Gastroesophageal sphincter (tissue), 4 donors: ENCODE measurements at regions not wholly inside any gene's neighbourhood (a gene's known extent, or its start where the extent isn't known, plus 50 kb on each side); places are given as distances from the start of the nearest gene placed in this dataset.

Experiments used
- ATAC-seq: fragments of 150-250 bp; one replicate; pipeline ENCODE4 v1.9.1; 2016; ENCODE audit warnings: mild to moderate bottlenecking, moderate library complexity
- H3K27ac ChIP-seq, 4 donors: fragments of 200-600 bp; sonication (generic) in 3 of 4; 1 replicate in 3 of 4; 2 replicates in 1 of 4; pipeline ENCODE4 v1.5.1; 2016 to 2019
- H3K27me3 ChIP-seq: fragments of 200-600 bp; sonication (generic); one replicate; pipeline ENCODE4 v1.5.1; 2019
- H3K36me3 ChIP-seq, 2 donors: fragments of 200-600 bp; sonication (generic); one replicate each; pipeline ENCODE4 v1.5.1; 2019; ENCODE audit warnings: control low read depth in 1 of 2
- H3K4me1 ChIP-seq, 3 donors: fragments of 200-600 bp; sonication (generic); 1 replicate in 2 of 3; 2 replicates in 1 of 3; pipeline ENCODE4 v1.5.1; 2016 to 2019; ENCODE audit warnings: control low read depth in 2 of 3
- H3K4me3 ChIP-seq, 2 donors: fragments of 200-600 bp; sonication (generic); one replicate each; pipeline ENCODE4 v1.5.1; 2019; ENCODE audit warnings: mild to moderate bottlenecking in 1 of 2, moderate library complexity in 1 of 2
- H3K9me3 ChIP-seq, 3 donors: fragments of 200-600 bp; sonication (generic); one replicate each; pipeline ENCODE4 v1.5.1; 2017 to 2019; ENCODE audit warnings: control low read depth in 2 of 3
- CTCF ChIP-seq, 4 experiments: fragments of 200-600 bp in 2 of 4; fragments of 450-650 bp in 2 of 4; sonication (generic) in 1 of 4; IDR thresholded peaks; one replicate each; pipeline ENCODE4 v1.5.1; 2017 to 2019; ENCODE audit warnings: antibody characterized with exemption in 4 of 4, mild to moderate bottlenecking in 2 of 4, moderate library complexity in 2 of 4
- EP300 ChIP-seq: sonication (generic); formaldehyde crosslinking; IDR thresholded peaks from one replicate; pipeline ENCODE4 v1.6.1; 2017; ENCODE audit warnings: antibody characterized with exemption, mild to moderate bottlenecking
- POLR2A ChIP-seq, 2 donors: fragments of 450-650 bp; IDR thresholded peaks; one replicate each; pipeline ENCODE4 v1.6.1; 2017; ENCODE audit warnings: antibody characterized with exemption in 2 of 2, mild to moderate bottlenecking in 2 of 2, moderate library complexity in 1 of 2
- POLR2AphosphoS5 ChIP-seq: sonication (generic); formaldehyde crosslinking; IDR thresholded peaks from one replicate; pipeline ENCODE4 v1.6.1; 2017; ENCODE audit warnings: antibody characterized with exemption
- WGBS, 2 donors: methylation state at CpG; one replicate each; pipeline ENCODE4 v1.1.5; 2018; ENCODE audit warnings: low coverage in 1 of 2; 5-methylcytosine and 5-hydroxymethylcytosine counted together

DNA sequence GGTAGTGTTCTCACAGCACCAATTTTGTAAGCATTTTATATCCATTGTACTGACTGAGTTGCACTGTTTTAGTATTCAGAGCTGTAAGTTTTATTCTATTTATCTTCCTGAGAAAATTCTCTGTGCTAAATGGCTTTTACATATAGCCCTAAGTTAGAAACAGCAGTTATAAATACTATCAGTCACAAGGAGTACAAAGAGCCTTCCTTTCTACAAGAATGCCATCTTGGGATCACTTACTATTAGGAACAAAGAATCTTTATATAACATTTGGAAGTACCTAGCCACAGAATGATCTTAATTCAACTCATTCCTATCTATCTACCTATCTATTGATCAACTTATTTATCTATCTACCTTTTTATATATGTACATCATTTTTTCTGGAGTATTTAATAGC, 423.9 kb upstream of the RGS18 start:
- no peak for TF ChIP-seq POLR2A (IDR thresholded peaks at IDR 0.05)
- no peak for TF ChIP-seq CTCF (IDR thresholded peaks at IDR 0.05)
- TF ChIP-seq EP300, result no peak
- TF ChIP-seq POLR2AphosphoS5, result no peak
- H3K9me3 ChIP-seq, result peaks cover 0 to 5% (median 0%) of the 10 kb centered on the region in 3 donors
- no peak for ATAC-seq
- no peak overlapping the region for H3K4me3 ChIP-seq
- H3K4me1 ChIP-seq, result no peaks in the 10 kb centered on the region
- no peaks in the 10 kb centered on the region for H3K27me3 ChIP-seq
- no peak overlapping the region for H3K27ac ChIP-seq
- no peaks in the 10 kb centered on the region for H3K36me3 ChIP-seq

DNA sequence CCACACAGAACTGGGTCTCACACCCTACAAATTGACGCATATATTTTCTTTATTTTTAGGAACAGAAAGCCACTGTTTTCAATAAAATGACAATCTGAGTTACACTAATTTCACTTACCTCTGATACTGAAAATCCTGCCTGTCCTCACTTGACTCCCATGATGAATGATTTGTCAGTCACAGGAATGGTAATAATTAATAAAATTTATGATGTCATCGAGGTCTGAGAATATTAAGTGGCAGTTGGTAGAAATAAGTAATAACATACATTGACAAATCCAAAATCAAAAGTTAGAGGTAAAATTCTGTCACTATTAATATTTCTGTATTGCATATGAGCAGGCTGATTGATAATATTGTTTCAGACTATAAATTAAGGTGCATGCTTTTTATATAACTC, 418.7 kb upstream of the RGS18 start:
- Histone ChIP-seq H3K36me3 (no peaks in the 10 kb centered on the region), H3K27ac (no peak overlapping the region), H3K4me3 (no peak overlapping the region), H3K27me3 (no peaks in the 10 kb centered on the region), H3K9me3 (peaks cover 0 to 5% (median 0%) of the 10 kb centered on the region in 3 donors), H3K4me1 (no peaks in the 10 kb centered on the region)
- no peak for TF ChIP-seq POLR2A (IDR thresholded peaks at IDR 0.05)
- TF ChIP-seq CTCF (IDR thresholded peaks at IDR 0.05), result no peak
- TF ChIP-seq EP300, result no peak
- TF ChIP-seq POLR2AphosphoS5, result no peak
- ATAC-seq, result no peak
- WGBS, 2 donors, result 81 to 82% methylated on average over 2 of the region's 2 CpGs

GRCh38 chr1:191752342-191752741, 405.9 kb upstream of the RGS18 start:
- TF ChIP-seq CTCF (IDR thresholded peaks at IDR 0.05) (no peak), POLR2AphosphoS5 (no peak), EP300 (no peak), POLR2A (IDR thresholded peaks at IDR 0.05) (no peak)
- no peaks in the 10 kb centered on the region for H3K9me3 ChIP-seq
- no peak overlapping the region for H3K27ac ChIP-seq
- no peak overlapping the region for H3K4me3 ChIP-seq
- H3K27me3 ChIP-seq, result no peaks in the 10 kb centered on the region
- no peak for ATAC-seq
- 92 to 100% methylated on average over 4 of the region's 4 CpGs for WGBS, 2 donors
- no peaks in the 10 kb centered on the region for H3K4me1 ChIP-seq
- no peaks in the 10 kb centered on the region for H3K36me3 ChIP-seq

- no peaks in the 10 kb centered on the region for H3K27me3 ChIP-seq
- TF ChIP-seq EP300 (no peak), POLR2A (IDR thresholded peaks at IDR 0.05) (no peak), POLR2AphosphoS5 (no peak), CTCF (IDR thresholded peaks at IDR 0.05) (no peak)
- no peak overlapping the region for H3K27ac ChIP-seq
- H3K4me1 ChIP-seq, result no peaks in the 10 kb centered on the region
- H3K4me3 ChIP-seq, result no peak overlapping the region
- no peak for ATAC-seq
- 75 to 88% methylated on average over 2 of the region's 2 CpGs for WGBS, 2 donors
- no peaks in the 10 kb centered on the region for H3K9me3 ChIP-seq
- H3K36me3 ChIP-seq, result no peaks in the 10 kb centered on the region
Observed at GRCh38 chr1:191760016-191760415, 398.2 kb upstream of the RGS18 start.

- Histone ChIP-seq H3K27ac (no peak overlapping the region), H3K4me1 (no peaks in the 10 kb centered on the region), H3K36me3 (no peaks in the 10 kb centered on the region), H3K9me3 (peaks cover 0 to 3% (median 0%) of the 10 kb centered on the region in 3 donors), H3K27me3 (no peaks in the 10 kb centered on the region), H3K4me3 (no peak overlapping the region)
- 0 to 18% methylated on average over 1 of the region's 1 CpG for WGBS, 2 donors
- ATAC-seq, result no peak
- TF ChIP-seq EP300 (no peak), POLR2A (IDR thresholded peaks at IDR 0.05) (no peak), CTCF (IDR thresholded peaks at IDR 0.05) (no peak), POLR2AphosphoS5 (no peak)
Observed at GRCh38 chr1:191788551-191788950, 369.7 kb upstream of the RGS18 start.
